ENCODE measurements at regions not wholly inside any gene's neighbourhood (a gene's known extent, or its start where the extent isn't known, plus 50 kb on each side); places are given as distances from the start of the nearest gene placed in this dataset.
A peak's percentile ranks its signal among the peaks of the same experiment; 100 is the strongest.

DNA sequence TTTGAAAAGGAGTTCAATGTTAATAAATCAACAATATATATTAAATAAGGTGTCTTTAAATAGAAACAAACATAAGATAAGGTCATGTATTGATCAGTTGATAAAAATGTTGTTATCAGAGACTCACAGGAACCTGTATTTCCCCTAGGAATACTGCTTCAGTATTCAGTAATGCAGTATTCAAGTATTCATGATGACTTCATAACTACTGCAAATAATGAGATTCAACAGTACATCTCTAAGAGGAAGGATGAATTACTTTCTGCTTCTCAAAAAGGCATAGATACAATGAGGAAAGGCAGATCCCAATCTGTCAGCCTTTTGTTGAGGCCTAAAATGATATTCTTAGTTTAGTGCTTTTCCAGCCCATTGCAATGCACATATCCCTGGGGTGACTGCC, 73.7 kb downstream of the MAGEB17 start:
- Histone ChIP-seq H3K27me3 (ENCODE audit: control insufficient read depth in 3 of 3, insufficient read depth in 3 of 3, low read length in 2 of 3) (peaks cover 0 to 26% (median 11%) of the 10 kb centered on the region in 3 donors), H3K36me3 (ENCODE audit: control insufficient read depth in 4 of 4, insufficient read depth in 4 of 4, low read length in 4 of 4) (no peaks in the 10 kb centered on the region), H3K4me1 (ENCODE audit: control insufficient read depth in 5 of 5, insufficient read depth in 5 of 5, low read length in 5 of 5) (no peaks in the 10 kb centered on the region), H3K4me3 (no peak overlapping the region), H3K9ac (ENCODE audit: insufficient read depth in 1 of 2, low read length in 2 of 2) (no peak overlapping the region), H3K9me3 (ENCODE audit: control insufficient read depth in 4 of 4, insufficient read depth in 3 of 4, low read length in 3 of 4) (no peaks in the 10 kb centered on the region), H3K27ac (ENCODE audit: low read depth in 1 of 2, low read length in 1 of 2) (no peak overlapping the region)
- ATAC-seq (ENCODE audit: insufficient read depth, low FRiP score) = no peak
- no peak for DNase-seq
- no peak for TF ChIP-seq CTCF (IDR thresholded peaks at IDR 0.05; ENCODE audit: control extremely low read depth, extremely low read depth)

DNA sequence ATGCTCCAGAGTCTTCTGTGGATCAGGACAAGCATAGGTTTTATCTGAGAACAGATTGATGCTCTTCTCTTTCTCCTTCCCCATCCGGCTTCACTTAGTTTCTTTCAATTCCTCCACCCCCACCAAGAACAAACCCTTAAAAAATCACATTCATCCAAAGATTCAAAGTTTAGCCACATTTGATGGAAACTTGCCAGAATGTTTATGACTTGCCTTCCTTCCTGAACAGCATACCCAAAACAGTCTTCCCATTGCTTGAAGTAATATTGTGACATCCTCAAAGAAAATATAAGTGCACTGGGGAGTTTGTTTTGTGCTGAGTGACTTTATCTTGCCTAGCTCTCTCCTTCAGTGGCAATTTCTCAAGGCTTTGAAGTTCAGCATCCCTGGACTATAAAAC, 83.0 kb downstream of the MAGEB17 start:
- WGBS, 2 donors = 60 to 69% methylated on average over 1 of the region's 1 CpG
- DNase-seq = peak in 1 of 3 donors; percentile 8
- no peaks in the 10 kb centered on the region for H3K36me3 ChIP-seq (ENCODE audit: control insufficient read depth in 4 of 4, insufficient read depth in 4 of 4, low read length in 4 of 4)

DNA sequence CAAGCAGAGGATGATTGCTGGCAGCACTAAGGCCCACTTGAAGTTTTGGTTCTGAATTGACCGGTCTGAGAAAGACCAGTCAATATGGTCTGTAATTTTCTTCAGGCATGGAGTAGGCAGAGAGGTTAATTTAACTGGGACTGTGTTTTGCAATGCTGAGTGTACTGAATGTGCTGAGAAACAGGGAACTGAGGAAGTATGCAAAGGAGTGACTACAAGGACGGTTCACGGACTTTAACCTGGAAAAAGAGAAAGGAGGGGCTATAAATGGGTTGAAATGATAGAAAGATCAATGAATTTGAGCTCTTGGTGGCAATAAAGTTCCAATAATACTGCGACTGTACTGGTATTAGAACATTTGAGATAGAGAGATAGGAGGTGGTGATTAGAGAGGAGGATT, 84.5 kb downstream of the MAGEB17 start:
- 76 to 77% methylated on average over 4 of the region's 4 CpGs for WGBS, 2 donors
- ATAC-seq (ENCODE audit: insufficient read depth, low FRiP score) = no peak

More for the DNA sequence above, 83.0 kb downstream of the MAGEB17 start:
- Histone ChIP-seq H3K4me3 (no peak overlapping the region), H3K9ac (ENCODE audit: insufficient read depth in 1 of 2, low read length in 2 of 2) (no peak overlapping the region), H3K27ac (ENCODE audit: low read depth in 1 of 2, low read length in 1 of 2) (no peak overlapping the region), H3K27me3 (ENCODE audit: control insufficient read depth in 3 of 3, insufficient read depth in 3 of 3, low read length in 2 of 3) (peaks cover 0 to 36% (median 26%) of the 10 kb centered on the region in 3 donors), H3K9me3 (ENCODE audit: control insufficient read depth in 4 of 4, insufficient read depth in 3 of 4, low read length in 3 of 4) (peaks cover 0 to 4% (median 0%) of the 10 kb centered on the region in 4 donors), H3K4me1 (ENCODE audit: control insufficient read depth in 5 of 5, insufficient read depth in 5 of 5, low read length in 5 of 5) (no peaks in the 10 kb centered on the region)
- TF ChIP-seq CTCF (IDR thresholded peaks at IDR 0.05; ENCODE audit: control extremely low read depth, extremely low read depth) = no peak
- no peak for ATAC-seq (ENCODE audit: insufficient read depth, low FRiP score)

More for the DNA sequence above, 84.5 kb downstream of the MAGEB17 start:
- no peak overlapping the region for H3K9ac ChIP-seq (ENCODE audit: insufficient read depth in 1 of 2, low read length in 2 of 2)
- H3K4me3 ChIP-seq = no peak overlapping the region
- no peak for TF ChIP-seq CTCF (IDR thresholded peaks at IDR 0.05; ENCODE audit: control extremely low read depth, extremely low read depth)
- H3K27me3 ChIP-seq (ENCODE audit: control insufficient read depth in 3 of 3, insufficient read depth in 3 of 3, low read length in 2 of 3) = peaks cover 0 to 36% (median 29%) of the 10 kb centered on the region in 3 donors
- H3K9me3 ChIP-seq (ENCODE audit: control insufficient read depth in 4 of 4, insufficient read depth in 3 of 4, low read length in 3 of 4) = peaks cover 0 to 4% (median 1%) of the 10 kb centered on the region in 4 donors
- no peak overlapping the region for H3K27ac ChIP-seq (ENCODE audit: low read depth in 1 of 2, low read length in 1 of 2)
- no peak for DNase-seq
- no peaks in the 10 kb centered on the region for H3K4me1 ChIP-seq (ENCODE audit: control insufficient read depth in 5 of 5, insufficient read depth in 5 of 5, low read length in 5 of 5)
- no peaks in the 10 kb centered on the region for H3K36me3 ChIP-seq (ENCODE audit: control insufficient read depth in 4 of 4, insufficient read depth in 4 of 4, low read length in 4 of 4)
